HepG2 (cell line): ENCODE measurements at regions not wholly inside any gene's neighbourhood (a gene's known extent, or its start where the extent isn't known, plus 50 kb on each side); places are given as distances from the start of the nearest gene placed in this dataset.
A peak's percentile ranks its signal among the peaks of the same experiment; 100 is the strongest.

Source experiments
- ARID5B ChIP-seq: IDR thresholded peaks from 2 replicates; pipeline ENCODE4 v1.4.0; 2020; ENCODE audit warnings: mild to moderate bottlenecking, missing genetic modification reagents
- ATF7-NPFF ChIP-seq: sonication (generic); formaldehyde crosslinking; IDR thresholded peaks from 2 replicates; pipeline ENCODE4 v1.8.1; 2023; ENCODE audit warnings: mild to moderate bottlenecking, low read depth, missing genetic modification reagents, moderate library complexity
- BCL6 ChIP-seq: IDR thresholded peaks from 2 replicates; pipeline ENCODE4 v1.6.1; 2016; ENCODE audit warnings: missing genetic modification reagents, missing compliant biosample characterization
- CEBPB ChIP-seq: IDR thresholded peaks from 2 replicates; pipeline ENCODE4 v1.6.1; 2011; ENCODE audit warnings: low read depth, low read length, improper control_type of control experiment, borderline replicate concordance
- CREM ChIP-seq, 2 experiments: sonication (generic) in 1 of 2; formaldehyde crosslinking in 1 of 2; IDR thresholded peaks; 2 replicates each; pipeline versions ENCODE4 v1.4.0 to v1.6.1; 2016 to 2020; ENCODE audit warnings: antibody characterized with exemption in 1 of 2, mild to moderate bottlenecking in 1 of 2, missing genetic modification reagents in 1 of 2
- FOXA1 ChIP-seq, 2 experiments: fragments of 450-650 bp in 1 of 2; sonication (generic) in 1 of 2; formaldehyde crosslinking in 1 of 2; IDR thresholded peaks; 2 replicates each; pipeline versions ENCODE4 v1.4.0 to v1.6.1; 2016 to 2020; ENCODE audit warnings: missing genetic modification reagents in 1 of 2
- FOXA3 ChIP-seq: IDR thresholded peaks from 2 replicates; pipeline ENCODE4 v1.6.1; 2016; ENCODE audit warnings: missing genetic modification reagents, missing compliant biosample characterization
- FOXO1 ChIP-seq: sonication (generic); formaldehyde crosslinking; IDR thresholded peaks from 2 replicates; pipeline ENCODE4 v1.4.0; 2020; ENCODE audit warnings: missing genetic modification reagents
- GATAD2A ChIP-seq: IDR thresholded peaks from 2 replicates; pipeline ENCODE4 v1.6.1; 2016
- HOXD1 ChIP-seq: sonication (generic); formaldehyde crosslinking; IDR thresholded peaks from 2 replicates; pipeline ENCODE4 v1.5.0; 2020; ENCODE audit warnings: missing genetic modification reagents
- KAT8 ChIP-seq: IDR thresholded peaks from 2 replicates; pipeline ENCODE4 v1.6.1; 2016; ENCODE audit warnings: missing genetic modification reagents, missing compliant biosample characterization
- NCOR1 ChIP-seq: fragments of 200-600 bp; sonication (generic); IDR thresholded peaks from 2 replicates; pipeline ENCODE4 v1.7.0; 2017; ENCODE audit warnings: antibody characterized with exemption, low read length, borderline replicate concordance
- PAF1 ChIP-seq: IDR thresholded peaks from 2 replicates; pipeline ENCODE4 v1.6.1; 2016; ENCODE audit warnings: missing genetic modification reagents, missing compliant biosample characterization
- RARA ChIP-seq: IDR thresholded peaks from 2 replicates; pipeline ENCODE4 v1.6.1; 2016; ENCODE audit warnings: missing genetic modification reagents, missing compliant biosample characterization
- RCOR2 ChIP-seq: IDR thresholded peaks from 2 replicates; pipeline ENCODE4 v1.6.1; 2016; ENCODE audit warnings: missing biosample characterization, missing genetic modification reagents
- SAP130 ChIP-seq: IDR thresholded peaks from 2 replicates; pipeline ENCODE4 v1.6.1; 2016; ENCODE audit warnings: low read depth
- SCMH1 ChIP-seq: sonication (generic); formaldehyde crosslinking; IDR thresholded peaks from 2 replicates; pipeline ENCODE4 v1.9.0; 2021; ENCODE audit warnings: missing genetic modification reagents, mild to moderate bottlenecking, borderline replicate concordance
- SIX1 ChIP-seq: sonication (generic); formaldehyde crosslinking; IDR thresholded peaks from 2 replicates; pipeline ENCODE4 v1.4.0; 2020; ENCODE audit warnings: missing genetic modification reagents, borderline replicate concordance
- ZNF3 ChIP-seq: IDR thresholded peaks from 2 replicates; pipeline ENCODE4 v1.7.0; 2017; ENCODE audit warnings: inconsistent platforms
- ZNF331 ChIP-seq: sonication (generic); formaldehyde crosslinking; IDR thresholded peaks from 2 replicates; pipeline ENCODE4 v1.4.0; 2020; ENCODE audit warnings: missing genetic modification reagents
- ZNF343 ChIP-seq: sonication (generic); formaldehyde crosslinking; IDR thresholded peaks from 2 replicates; pipeline ENCODE4 v1.4.0; 2020; ENCODE audit warnings: mild to moderate bottlenecking, missing genetic modification reagents
- ZNF468 ChIP-seq: sonication (generic); formaldehyde crosslinking; IDR thresholded peaks from 2 replicates; pipeline ENCODE4 v1.8.0; 2022; ENCODE audit warnings: mild to moderate bottlenecking, moderate library complexity, missing genetic modification reagents
- TF ChIP-seq, protein P1 (sequence below): sonication (generic); formaldehyde crosslinking; IDR thresholded peaks from 2 replicates; pipeline ENCODE4 v1.5.0; 2020; ENCODE audit warnings: missing genetic modification reagents
- TF ChIP-seq, protein P2 (sequence below): sonication (generic); formaldehyde crosslinking; IDR thresholded peaks from 2 replicates; pipeline ENCODE4 v1.9.0; 2022; ENCODE audit warnings: low read depth, missing genetic modification reagents
- TF ChIP-seq, protein P3 (sequence below): IDR thresholded peaks from 2 replicates; pipeline ENCODE4 v1.6.1; 2016; ENCODE audit warnings: mild to moderate bottlenecking

DNA sequence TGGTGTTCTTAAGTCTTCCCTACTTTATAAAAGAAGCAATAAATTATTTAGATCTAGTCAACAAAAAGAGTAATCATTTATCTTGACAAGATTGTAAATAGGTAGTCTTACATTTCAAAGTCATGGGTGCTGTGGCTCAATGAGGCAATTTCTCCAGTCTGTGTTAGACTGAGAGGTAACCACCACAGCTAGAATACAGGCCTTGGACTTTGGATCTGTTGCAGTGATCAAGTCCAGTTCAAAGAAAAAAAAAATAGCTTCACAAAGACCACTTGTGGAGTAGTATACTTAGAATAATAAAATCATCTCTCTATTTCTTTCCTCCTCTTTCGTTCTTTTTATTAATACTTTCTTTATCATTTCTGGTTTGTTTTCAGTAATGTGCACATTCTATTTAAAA lies 93.1 kb upstream of the FSIP2 start (continued):
- TF ChIP-seq RARA (CRISPR knock-in tag), result peak; percentile 60
- peak; percentile 60; the same call in 1 of the 2 replicates for TF ChIP-seq SIX1 (CRISPR knock-in tag)
- TF ChIP-seq GATAD2A, result peak; percentile 85
- TF ChIP-seq, protein P1, sequence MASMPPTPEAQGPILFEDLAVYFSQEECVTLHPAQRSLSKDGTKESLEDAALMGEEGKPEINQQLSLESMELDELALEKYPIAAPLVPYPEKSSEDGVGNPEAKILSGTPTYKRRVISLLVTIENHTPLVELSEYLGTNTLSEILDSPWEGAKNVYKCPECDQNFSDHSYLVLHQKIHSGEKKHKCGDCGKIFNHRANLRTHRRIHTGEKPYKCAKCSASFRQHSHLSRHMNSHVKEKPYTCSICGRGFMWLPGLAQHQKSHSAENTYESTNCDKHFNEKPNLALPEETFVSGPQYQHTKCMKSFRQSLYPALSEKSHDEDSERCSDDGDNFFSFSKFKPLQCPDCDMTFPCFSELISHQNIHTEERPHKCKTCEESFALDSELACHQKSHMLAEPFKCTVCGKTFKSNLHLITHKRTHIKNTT (CRISPR knock-in tag), result no peak
- TF ChIP-seq FOXA3 (CRISPR knock-in tag), result peak; percentile 53; the same call in 1 of the 2 replicates
- TF ChIP-seq RCOR2 (CRISPR knock-in tag), result peak; percentile 55; the same call in 1 of the 2 replicates
- TF ChIP-seq PAF1, result no peak
- peak; percentile 92 for TF ChIP-seq NCOR1
- no peak for TF ChIP-seq FOXA1 (IDR thresholded peaks at IDR 0.05)
- TF ChIP-seq FOXA1 (CRISPR knock-in tag; IDR thresholded peaks at IDR 0.05), result 0 out of 2 replicates have a peak, but pooled peaks have one; percentile 21
- no peak for TF ChIP-seq ZNF3 (CRISPR knock-in tag)
- no peak for TF ChIP-seq FOXO1
- TF ChIP-seq CEBPB, result peak; percentile 89
- 0 out of 2 replicates have a peak, but pooled peaks have one; percentile 64 for TF ChIP-seq HOXD1 (CRISPR knock-in tag)
- TF ChIP-seq, protein P2, sequence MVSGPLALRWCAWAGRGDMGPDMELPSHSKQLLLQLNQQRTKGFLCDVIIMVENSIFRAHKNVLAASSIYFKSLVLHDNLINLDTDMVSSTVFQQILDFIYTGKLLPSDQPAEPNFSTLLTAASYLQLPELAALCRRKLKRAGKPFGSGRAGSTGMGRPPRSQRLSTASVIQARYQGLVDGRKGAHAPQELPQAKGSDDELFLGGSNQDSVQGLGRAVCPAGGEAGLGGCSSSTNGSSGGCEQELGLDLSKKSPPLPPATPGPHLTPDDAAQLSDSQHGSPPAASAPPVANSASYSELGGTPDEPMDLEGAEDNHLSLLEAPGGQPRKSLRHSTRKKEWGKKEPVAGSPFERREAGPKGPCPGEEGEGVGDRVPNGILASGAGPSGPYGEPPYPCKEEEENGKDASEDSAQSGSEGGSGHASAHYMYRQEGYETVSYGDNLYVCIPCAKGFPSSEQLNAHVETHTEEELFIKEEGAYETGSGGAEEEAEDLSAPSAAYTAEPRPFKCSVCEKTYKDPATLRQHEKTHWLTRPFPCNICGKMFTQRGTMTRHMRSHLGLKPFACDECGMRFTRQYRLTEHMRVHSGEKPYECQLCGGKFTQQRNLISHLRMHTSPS (CRISPR knock-in tag), result no peak
- peak; percentile 24; the same call in 1 of the 2 replicates for TF ChIP-seq KAT8
- no peak for TF ChIP-seq ZNF343 (CRISPR knock-in tag)
- TF ChIP-seq, protein P3, sequence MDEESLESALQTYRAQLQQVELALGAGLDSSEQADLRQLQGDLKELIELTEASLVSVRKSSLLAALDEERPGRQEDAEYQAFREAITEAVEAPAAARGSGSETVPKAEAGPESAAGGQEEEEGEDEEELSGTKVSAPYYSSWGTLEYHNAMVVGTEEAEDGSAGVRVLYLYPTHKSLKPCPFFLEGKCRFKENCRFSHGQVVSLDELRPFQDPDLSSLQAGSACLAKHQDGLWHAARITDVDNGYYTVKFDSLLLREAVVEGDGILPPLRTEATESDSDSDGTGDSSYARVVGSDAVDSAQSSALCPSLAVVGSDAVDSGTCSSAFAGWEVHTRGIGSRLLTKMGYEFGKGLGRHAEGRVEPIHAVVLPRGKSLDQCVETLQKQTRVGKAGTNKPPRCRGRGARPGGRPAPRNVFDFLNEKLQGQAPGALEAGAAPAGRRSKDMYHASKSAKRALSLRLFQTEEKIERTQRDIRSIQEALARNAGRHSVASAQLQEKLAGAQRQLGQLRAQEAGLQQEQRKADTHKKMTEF (CRISPR knock-in tag), result peak; percentile 64; the same call in 1 of the 2 replicates
- no peak for TF ChIP-seq SCMH1 (CRISPR knock-in tag)
- peak; percentile 57; the same call in 1 of the 2 replicates for TF ChIP-seq ZNF331 (CRISPR knock-in tag)
- peak; percentile 40; the same call in 1 of the 2 replicates for TF ChIP-seq BCL6 (CRISPR knock-in tag)
- TF ChIP-seq SAP130 (CRISPR knock-in tag), result peak; percentile 40; the same call in 1 of the 2 replicates
- TF ChIP-seq ZNF468 (CRISPR knock-in tag), result no peak
- peak; percentile 48; the same call in 1 of the 2 replicates for TF ChIP-seq CREM (IDR thresholded peaks at IDR 0.05)
- TF ChIP-seq CREM (CRISPR knock-in tag; IDR thresholded peaks at IDR 0.05), result no peak
- TF ChIP-seq ARID5B (CRISPR knock-in tag), result peak; percentile 92
- TF ChIP-seq ATF7-NPFF, result no peak
